ENCODE measurements at regions not wholly inside any gene's neighbourhood (a gene's known extent, or its start where the extent isn't known, plus 50 kb on each side); places are given as distances from the start of the nearest gene placed in this dataset.

DNA sequence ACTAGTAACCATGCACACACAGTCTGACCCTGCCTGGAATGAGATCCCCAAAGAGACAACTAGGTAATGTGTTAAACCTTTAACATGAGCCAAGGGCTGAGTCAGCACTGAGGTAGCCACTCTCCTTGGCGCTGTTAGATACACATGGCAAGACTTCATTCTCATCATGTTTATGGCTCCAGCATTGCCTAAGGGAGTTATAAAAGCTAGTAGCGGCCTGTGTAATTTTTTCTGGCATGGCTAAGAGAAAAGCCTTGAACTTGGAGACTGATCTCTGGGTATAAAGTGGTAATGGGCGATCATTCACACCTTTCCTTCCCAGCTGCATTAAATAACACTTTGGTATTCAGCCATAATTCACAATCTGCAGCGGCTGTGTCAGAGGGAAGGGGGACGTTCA is 779.7 kb upstream of the LRRC4C start:
- Histone ChIP-seq H3K9me3 (ENCODE audit: severe bottlenecking) (no peaks in the 10 kb centered on the region), H3K36me3 (no peaks in the 10 kb centered on the region), H3K27me3 (ENCODE audit: insufficient read depth, low read depth, severe bottlenecking) (peaks cover 29% of the 10 kb centered on the region), H3K27ac (no peak overlapping the region), H3K4me3 (ENCODE audit: low read depth, low read length) (no peak overlapping the region)
- no peak for DNase-seq
- TF ChIP-seq, protein P1, sequence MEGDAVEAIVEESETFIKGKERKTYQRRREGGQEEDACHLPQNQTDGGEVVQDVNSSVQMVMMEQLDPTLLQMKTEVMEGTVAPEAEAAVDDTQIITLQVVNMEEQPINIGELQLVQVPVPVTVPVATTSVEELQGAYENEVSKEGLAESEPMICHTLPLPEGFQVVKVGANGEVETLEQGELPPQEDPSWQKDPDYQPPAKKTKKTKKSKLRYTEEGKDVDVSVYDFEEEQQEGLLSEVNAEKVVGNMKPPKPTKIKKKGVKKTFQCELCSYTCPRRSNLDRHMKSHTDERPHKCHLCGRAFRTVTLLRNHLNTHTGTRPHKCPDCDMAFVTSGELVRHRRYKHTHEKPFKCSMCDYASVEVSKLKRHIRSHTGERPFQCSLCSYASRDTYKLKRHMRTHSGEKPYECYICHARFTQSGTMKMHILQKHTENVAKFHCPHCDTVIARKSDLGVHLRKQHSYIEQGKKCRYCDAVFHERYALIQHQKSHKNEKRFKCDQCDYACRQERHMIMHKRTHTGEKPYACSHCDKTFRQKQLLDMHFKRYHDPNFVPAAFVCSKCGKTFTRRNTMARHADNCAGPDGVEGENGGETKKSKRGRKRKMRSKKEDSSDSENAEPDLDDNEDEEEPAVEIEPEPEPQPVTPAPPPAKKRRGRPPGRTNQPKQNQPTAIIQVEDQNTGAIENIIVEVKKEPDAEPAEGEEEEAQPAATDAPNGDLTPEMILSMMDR (IDR thresholded peaks at IDR 0.05; ENCODE audit: low read depth, low read length), result no peak

DNA sequence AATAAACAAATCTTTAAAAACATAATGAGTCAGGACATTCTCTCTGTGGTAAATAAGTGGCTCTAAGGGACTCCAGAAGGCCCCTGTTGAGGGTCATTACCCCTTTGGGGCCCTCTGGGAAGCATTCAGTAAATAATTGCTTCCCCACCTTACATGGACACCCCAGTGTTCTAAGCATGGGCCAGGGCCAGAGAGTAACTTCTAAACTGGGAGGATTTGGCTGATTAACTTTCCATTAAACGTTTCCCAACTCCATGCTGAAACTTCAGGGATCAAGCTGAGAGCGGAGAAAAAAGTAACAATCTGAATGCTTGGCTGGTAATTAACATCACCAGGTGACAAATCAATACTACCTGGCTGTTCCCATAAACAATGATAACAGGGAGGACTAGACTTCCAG is 783.9 kb upstream of the LRRC4C start:
- TF ChIP-seq, protein P1 (IDR thresholded peaks at IDR 0.05; ENCODE audit: low read depth, low read length), result no peak
- H3K27me3 ChIP-seq (ENCODE audit: insufficient read depth, low read depth, severe bottlenecking), result peaks cover 44% of the 10 kb centered on the region
- no peak for DNase-seq
- no peak overlapping the region for H3K4me3 ChIP-seq (ENCODE audit: low read depth, low read length)
- no peaks in the 10 kb centered on the region for H3K36me3 ChIP-seq
- no peaks in the 10 kb centered on the region for H3K9me3 ChIP-seq (ENCODE audit: severe bottlenecking)
- no peak overlapping the region for H3K27ac ChIP-seq

DNA sequence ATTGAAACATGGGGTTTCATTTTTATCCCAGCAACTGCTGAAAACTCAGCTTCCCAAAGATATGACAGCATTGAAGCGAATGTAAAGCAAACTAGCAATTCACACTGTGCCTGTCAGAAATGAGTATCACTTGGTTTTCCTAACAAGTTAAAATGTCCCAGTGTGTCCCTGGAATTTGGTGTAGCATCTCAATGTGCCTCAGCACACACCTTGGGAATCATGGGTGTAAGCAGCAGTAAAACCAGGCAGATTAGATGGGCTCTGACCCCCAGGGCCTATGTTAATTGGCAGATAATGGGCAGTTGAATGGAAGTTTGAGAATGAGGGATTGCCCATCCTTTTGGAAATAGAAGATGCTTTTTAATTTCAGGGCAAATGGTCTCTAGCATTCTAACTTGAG is 784.9 kb upstream of the LRRC4C start:
- Histone ChIP-seq H3K27me3 (ENCODE audit: insufficient read depth, low read depth, severe bottlenecking) (peaks cover 44% of the 10 kb centered on the region), H3K27ac (no peak overlapping the region), H3K9me3 (ENCODE audit: severe bottlenecking) (no peaks in the 10 kb centered on the region), H3K36me3 (no peaks in the 10 kb centered on the region), H3K4me3 (ENCODE audit: low read depth, low read length) (no peak overlapping the region)
- TF ChIP-seq, protein P1 (IDR thresholded peaks at IDR 0.05; ENCODE audit: low read depth, low read length), result no peak
- DNase-seq, result no peak

DNA sequence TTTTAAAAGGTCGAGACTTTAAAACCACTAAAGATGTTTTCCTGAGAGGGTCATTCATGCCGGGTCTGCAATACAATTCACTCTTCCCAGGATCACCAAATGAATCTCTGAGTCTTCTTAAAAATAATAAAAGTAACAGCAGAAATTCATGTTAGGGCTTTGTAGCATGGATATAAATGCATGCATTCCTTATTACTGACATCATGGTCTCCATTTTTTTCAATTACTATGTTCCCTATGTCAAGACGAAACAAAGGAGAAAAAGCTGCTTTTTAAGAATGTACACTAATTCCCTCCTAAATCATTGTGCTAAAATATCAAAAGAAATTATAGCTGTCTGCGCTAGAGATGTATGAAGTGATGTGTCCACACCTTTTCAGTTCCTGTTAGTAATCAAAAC is 789.9 kb upstream of the LRRC4C start:
- TF ChIP-seq, protein P1 (IDR thresholded peaks at IDR 0.05; ENCODE audit: low read depth, low read length), result no peak
- Histone ChIP-seq H3K27ac (no peak overlapping the region), H3K27me3 (ENCODE audit: insufficient read depth, low read depth, severe bottlenecking) (peaks cover 36% of the 10 kb centered on the region), H3K36me3 (no peaks in the 10 kb centered on the region), H3K9me3 (ENCODE audit: severe bottlenecking) (no peaks in the 10 kb centered on the region), H3K4me3 (ENCODE audit: low read depth, low read length) (no peak overlapping the region)
- DNase-seq, result no peak

DNA sequence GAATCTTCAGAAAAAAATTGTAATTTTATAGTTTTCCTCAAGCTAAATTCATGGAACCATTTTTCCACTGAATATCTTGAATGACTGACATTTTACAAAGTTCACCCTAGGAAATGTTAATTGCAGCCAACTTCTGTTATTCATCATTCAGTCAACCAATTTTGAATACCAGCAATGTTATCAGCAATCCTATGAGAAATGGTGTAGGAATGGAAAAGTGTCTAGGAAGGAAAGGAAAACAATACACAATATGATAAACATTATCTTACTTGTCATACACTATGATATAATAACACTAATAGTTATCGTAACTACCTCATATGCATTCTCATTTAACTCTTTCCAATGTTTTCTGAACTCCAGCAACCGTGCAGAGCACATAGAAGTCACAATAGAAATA is 790.5 kb upstream of the LRRC4C start:
- no peak overlapping the region for H3K4me3 ChIP-seq (ENCODE audit: low read depth, low read length)
- DNase-seq, result no peak
- TF ChIP-seq, protein P1 (IDR thresholded peaks at IDR 0.05; ENCODE audit: low read depth, low read length), result no peak
- no peaks in the 10 kb centered on the region for H3K36me3 ChIP-seq
- H3K27ac ChIP-seq, result no peak overlapping the region
- H3K9me3 ChIP-seq (ENCODE audit: severe bottlenecking), result no peaks in the 10 kb centered on the region
- H3K27me3 ChIP-seq (ENCODE audit: insufficient read depth, low read depth, severe bottlenecking), result peaks cover 30% of the 10 kb centered on the region

DNA sequence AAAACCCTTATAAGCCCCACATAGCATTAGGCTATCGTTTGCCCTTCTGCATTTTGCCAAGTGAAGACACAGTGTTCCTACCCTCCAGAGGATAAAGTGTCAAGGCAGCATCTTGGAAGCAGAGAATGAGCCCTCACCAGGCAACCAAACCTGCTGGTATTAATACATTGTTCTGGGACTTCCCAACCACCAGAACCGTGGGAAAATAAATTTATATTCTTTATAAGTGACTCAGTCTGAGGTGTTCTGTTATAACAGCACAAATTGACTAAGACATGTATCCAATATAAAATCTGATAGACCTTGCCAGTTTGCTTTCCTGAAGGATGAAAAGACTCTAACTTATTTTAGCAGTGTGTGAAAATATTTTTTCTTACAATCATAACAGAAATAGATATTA is 792.5 kb upstream of the LRRC4C start:
- peaks cover 35% of the 10 kb centered on the region for H3K27me3 ChIP-seq (ENCODE audit: insufficient read depth, low read depth, severe bottlenecking)
- H3K27ac ChIP-seq, result no peak overlapping the region
- DNase-seq, result no peak
- H3K36me3 ChIP-seq, result no peaks in the 10 kb centered on the region
- TF ChIP-seq, protein P1 (IDR thresholded peaks at IDR 0.05; ENCODE audit: low read depth, low read length), result no peak
- no peak overlapping the region for H3K4me3 ChIP-seq (ENCODE audit: low read depth, low read length)
- no peaks in the 10 kb centered on the region for H3K9me3 ChIP-seq (ENCODE audit: severe bottlenecking)
